GM23338 (cell line): ENCODE measurements at regions not wholly inside any gene's neighbourhood (a gene's known extent, or its start where the extent isn't known, plus 50 kb on each side); places are given as distances from the start of the nearest gene placed in this dataset.

ENCODE experiments used
- ATAC-seq: fragments of 200-7000 bp; cut with Tn5 transposase; 3 replicates; pipeline ENCODE4 v1.9.1; 2020
- DNase-seq: peaks from one replicate; pipeline ENCODE4 v3.0.0-alpha.2; 2015; ENCODE audit warnings: low spot score
- H2AFZ ChIP-seq: fragments of 200-600 bp; sonication (generic); 2 replicates; pipeline ENCODE4 v1.8.0; 2016; ENCODE audit warnings: antibody characterized with exemption, mild to moderate bottlenecking, moderate library complexity
- H3F3A ChIP-seq: fragments of 200-600 bp; sonication (generic); replicated peaks from 2 replicates; pipeline ENCODE4 v1.8.0; 2017; ENCODE audit warnings: antibody characterized with exemption, mixed run types, low read depth
- H3K27ac ChIP-seq: fragments of 200-600 bp; sonication (generic); 2 replicates; pipeline ENCODE4 v1.6.1; 2016; ENCODE audit warnings: low read depth
- H3K27me3 ChIP-seq: fragments of 200-600 bp; sonication (generic); 2 replicates; pipeline ENCODE4 v1.8.0; 2016; ENCODE audit warnings: mild to moderate bottlenecking, mixed run types, moderate library complexity; ENCODE audit not compliant: insufficient read depth
- H3K36me3 ChIP-seq: fragments of 200-600 bp; sonication (generic); 2 replicates; pipeline ENCODE4 v1.8.0; 2016; ENCODE audit warnings: mild to moderate bottlenecking; ENCODE audit not compliant: insufficient read depth
- H3K4me1 ChIP-seq: fragments of 200-600 bp; sonication (generic); 2 replicates; pipeline ENCODE4 v1.8.0; 2016; ENCODE audit warnings: mild to moderate bottlenecking, moderate library complexity; ENCODE audit not compliant: insufficient read depth
- H3K4me2 ChIP-seq: fragments of 200-600 bp; sonication (generic); 2 replicates; pipeline ENCODE4 v1.7.1; 2017; ENCODE audit warnings: mixed run types
- H3K4me3 ChIP-seq: fragments of 200-600 bp; sonication (generic); 2 replicates; pipeline ENCODE4 v1.6.1; 2016; ENCODE audit warnings: mixed run types
- H3K79me2 ChIP-seq: fragments of 200-600 bp; sonication (generic); replicated peaks from 2 replicates; pipeline ENCODE4 v1.8.0; 2017; ENCODE audit warnings: mild to moderate bottlenecking; ENCODE audit not compliant: insufficient read depth
- H3K9me2 ChIP-seq: fragments of 200-600 bp; sonication (generic); 2 replicates; pipeline ENCODE4 v1.8.0; 2017; ENCODE audit not compliant: insufficient read depth
- H4K20me1 ChIP-seq: fragments of 200-600 bp; sonication (generic); replicated peaks from 2 replicates; pipeline ENCODE4 v1.8.0; 2017; ENCODE audit warnings: mild to moderate bottlenecking; ENCODE audit not compliant: insufficient read depth
- H3K27ac Mint-ChIP-seq: 2 replicates; pipeline ENCODE4 v1.8.0; 2020; ENCODE audit warnings: inconsistent platforms, mild to moderate bottlenecking, moderate library complexity, mixed read lengths
- H3K27me3 Mint-ChIP-seq: 3 replicates; pipeline ENCODE4 v1.8.0; 2022; ENCODE audit warnings: low read depth, mild to moderate bottlenecking, moderate library complexity, mixed read lengths, inconsistent platforms; ENCODE audit not compliant: insufficient read depth, poor library complexity
- H3K36me3 Mint-ChIP-seq: 3 replicates; pipeline ENCODE4 v1.8.0; 2021; ENCODE audit warnings: low read depth, mild to moderate bottlenecking, inconsistent platforms, moderate library complexity, mixed read lengths
- H3K4me1 Mint-ChIP-seq: 3 replicates; pipeline ENCODE4 v1.8.0; 2020; ENCODE audit warnings: mild to moderate bottlenecking, inconsistent platforms, mixed read lengths
- H3K4me3 Mint-ChIP-seq: 3 replicates; pipeline ENCODE4 v1.8.0; 2021; ENCODE audit warnings: moderate library complexity, mild to moderate bottlenecking, inconsistent platforms, mixed read lengths
- H3K9me3 Mint-ChIP-seq: 3 replicates; pipeline ENCODE4 v1.8.0; 2020; ENCODE audit warnings: moderate library complexity, mild to moderate bottlenecking, inconsistent platforms, mixed read lengths
- CTCF ChIP-seq, 2 experiments: fragments of 200-600 bp in 1 of 2; sonication (generic) in 1 of 2; conservative IDR thresholded peaks; 2 replicates each; pipeline versions ENCODE4 v1.5.1 to v1.6.1; 2016 to 2017; ENCODE audit warnings: antibody characterized with exemption in 2 of 2, low read depth in 2 of 2, mild to moderate bottlenecking in 2 of 2, moderate library complexity in 1 of 2
- ETS1 ChIP-seq: IDR thresholded peaks from 2 replicates; pipeline ENCODE4 v1.6.1; 2016; ENCODE audit warnings: antibody characterized with exemption
- EZH2 ChIP-seq: fragments of 200-600 bp; sonication (generic); IDR thresholded peaks from one replicate; pipeline ENCODE4 v1.8.0; 2017; ENCODE audit warnings: antibody characterized with exemption, mild to moderate bottlenecking, low read depth; ENCODE audit not compliant: unreplicated experiment
- EZH2phosphoT487 ChIP-seq: fragments of 200-600 bp; sonication (generic); IDR thresholded peaks from one replicate; pipeline ENCODE4 v1.8.1; 2018; ENCODE audit warnings: antibody characterized with exemption; ENCODE audit not compliant: unreplicated experiment
- REST ChIP-seq: IDR thresholded peaks from one replicate; pipeline ENCODE4 v1.6.1; 2018; ENCODE audit warnings: antibody characterized with exemption; ENCODE audit not compliant: unreplicated experiment
- ZNF331 ChIP-seq: fragments of 250-450 bp; sonication (Bioruptor Pico); IDR thresholded peaks from 2 replicates; pipeline ENCODE4 v1.5.0; 2020; ENCODE audit warnings: low read depth, mild to moderate bottlenecking, moderate library complexity
- ZNF462 ChIP-seq: fragments of 250-450 bp; sonication (Bioruptor Pico); IDR thresholded peaks from 2 replicates; pipeline ENCODE4 v1.5.0; 2020; ENCODE audit warnings: mild to moderate bottlenecking, moderate library complexity

GRCh38 chr10:8301831-8302230 lies 247.3 kb downstream of the GATA3 start:
- Mint-ChIP-seq H3K4me3 (no peak overlapping the region), H3K27me3 (no peaks in the 10 kb centered on the region), H3K9me3 (no peaks in the 10 kb centered on the region), H3K4me1 (peaks cover 29% of the 10 kb centered on the region), H3K27ac (no peak overlapping the region), H3K36me3 (no peaks in the 10 kb centered on the region)
- DNase-seq (no peak), ATAC-seq (no peak)
- Histone ChIP-seq H3F3A (no peaks in the 10 kb centered on the region), H3K9me2 (0 out of 2 replicates have a peak, but pooled peaks cover 3% of the 10 kb centered on the region), H3K27me3 (no peaks in the 10 kb centered on the region), H3K27ac (no peak overlapping the region), H3K36me3 (no peaks in the 10 kb centered on the region), H3K4me3 (no peak overlapping the region), H3K4me1 (peaks cover 6% of the 10 kb centered on the region), H4K20me1 (no peaks in the 10 kb centered on the region), H3K79me2 (no peaks in the 10 kb centered on the region), H3K4me2 (no peak overlapping the region), H2AFZ (0 out of 2 replicates have a peak overlapping the region, but pooled peaks have one; percentile 56)
- TF ChIP-seq REST (no peak), ETS1 (no peak), CTCF (conservative IDR thresholded peaks at IDR 0.05; ENCODE audit: low read depth in 2 of 2) (no peak), EZH2phosphoT487 (no peak), ZNF462 (no peak), ZNF331 (CRISPR knock-in tag) (no peak), EZH2 (no peak)
